ENCODE measurements at regions not wholly inside any gene's neighbourhood (a gene's known extent, or its start where the extent isn't known, plus 50 kb on each side); places are given as distances from the start of the nearest gene placed in this dataset.

GRCh38 chr20:52612046-52612632, 360.0 kb upstream of the TSHZ2 start:
- no peak for TF ChIP-seq CTCF (conservative IDR thresholded peaks at IDR 0.05)
- Mint-ChIP-seq H3K27me3 (ENCODE audit: low read depth) (peaks cover 4% of the 10 kb centered on the region), H3K9me3 (no peaks in the 10 kb centered on the region), H3K4me1 (peaks cover 11% of the 10 kb centered on the region), H3K4me3 (no peak overlapping the region), H3K36me3 (ENCODE audit: low read depth) (no peaks in the 10 kb centered on the region), H3K27ac (ENCODE audit: unreplicated experiment) (no peak overlapping the region)
- DNase-seq (ENCODE audit: low read depth, low spot score) = no peak

GRCh38 chr20:52610749-52611148, 361.4 kb upstream of the TSHZ2 start:
- no peaks in the 10 kb centered on the region for H3K9me3 Mint-ChIP-seq
- no peaks in the 10 kb centered on the region for H3K36me3 Mint-ChIP-seq (ENCODE audit: low read depth)
- DNase-seq (ENCODE audit: low read depth, low spot score) = no peak
- H3K4me3 Mint-ChIP-seq = no peak overlapping the region
- no peak overlapping the region for H3K27ac Mint-ChIP-seq (ENCODE audit: unreplicated experiment)
- TF ChIP-seq CTCF (conservative IDR thresholded peaks at IDR 0.05) = no peak
- H3K4me1 Mint-ChIP-seq = no peaks in the 10 kb centered on the region
- peaks cover 4% of the 10 kb centered on the region for H3K27me3 Mint-ChIP-seq (ENCODE audit: low read depth)

- DNase-seq (ENCODE audit: low read depth, low spot score) = no peak
Observed at GRCh38 chr20:52601295-52601971, 370.7 kb upstream of the TSHZ2 start.

GRCh38 chr20:52596256-52596655, 375.9 kb upstream of the TSHZ2 start:
- Mint-ChIP-seq H3K27me3 (ENCODE audit: low read depth) (no peaks in the 10 kb centered on the region), H3K9me3 (peaks cover 4% of the 10 kb centered on the region), H3K4me3 (no peak overlapping the region), H3K4me1 (no peaks in the 10 kb centered on the region), H3K36me3 (ENCODE audit: low read depth) (no peaks in the 10 kb centered on the region), H3K27ac (ENCODE audit: unreplicated experiment) (no peak overlapping the region)
- TF ChIP-seq CTCF (conservative IDR thresholded peaks at IDR 0.05) = no peak
- DNase-seq (ENCODE audit: low read depth, low spot score) = no peak

More at GRCh38 chr20:52601295-52601971, 370.7 kb upstream of the TSHZ2 start:
- H3K27ac Mint-ChIP-seq (ENCODE audit: unreplicated experiment) = no peak overlapping the region
- H3K9me3 Mint-ChIP-seq = peaks cover 12% of the 10 kb centered on the region
- no peaks in the 10 kb centered on the region for H3K27me3 Mint-ChIP-seq (ENCODE audit: low read depth)
- H3K4me3 Mint-ChIP-seq = no peak overlapping the region
- no peak for TF ChIP-seq CTCF (conservative IDR thresholded peaks at IDR 0.05)
- H3K36me3 Mint-ChIP-seq (ENCODE audit: low read depth) = peaks cover 7% of the 10 kb centered on the region
- H3K4me1 Mint-ChIP-seq = no peaks in the 10 kb centered on the region

GRCh38 chr20:52595518-52595917, 376.6 kb upstream of the TSHZ2 start:
- Mint-ChIP-seq H3K36me3 (ENCODE audit: low read depth) (no peaks in the 10 kb centered on the region), H3K27ac (ENCODE audit: unreplicated experiment) (no peak overlapping the region), H3K9me3 (peaks cover 2% of the 10 kb centered on the region), H3K4me3 (no peak overlapping the region), H3K4me1 (no peaks in the 10 kb centered on the region), H3K27me3 (ENCODE audit: low read depth) (no peaks in the 10 kb centered on the region)
- DNase-seq (ENCODE audit: low read depth, low spot score) = no peak
- TF ChIP-seq CTCF (conservative IDR thresholded peaks at IDR 0.05) = no peak

Data from neural crest cell (in vitro differentiated cells).